HG02588 (cell line): ENCODE measurements at regions not wholly inside any gene's neighbourhood (a gene's known extent, or its start where the extent isn't known, plus 50 kb on each side); places are given as distances from the start of the nearest gene placed in this dataset.

Experiments
- ATAC-seq: cut with Tn5 transposase; IDR thresholded peaks from one replicate; pipeline ENCODE4 v1.9.1; 2021; ENCODE audit warnings: mild to moderate bottlenecking, moderate library complexity; ENCODE audit not compliant: unreplicated experiment

DNA sequence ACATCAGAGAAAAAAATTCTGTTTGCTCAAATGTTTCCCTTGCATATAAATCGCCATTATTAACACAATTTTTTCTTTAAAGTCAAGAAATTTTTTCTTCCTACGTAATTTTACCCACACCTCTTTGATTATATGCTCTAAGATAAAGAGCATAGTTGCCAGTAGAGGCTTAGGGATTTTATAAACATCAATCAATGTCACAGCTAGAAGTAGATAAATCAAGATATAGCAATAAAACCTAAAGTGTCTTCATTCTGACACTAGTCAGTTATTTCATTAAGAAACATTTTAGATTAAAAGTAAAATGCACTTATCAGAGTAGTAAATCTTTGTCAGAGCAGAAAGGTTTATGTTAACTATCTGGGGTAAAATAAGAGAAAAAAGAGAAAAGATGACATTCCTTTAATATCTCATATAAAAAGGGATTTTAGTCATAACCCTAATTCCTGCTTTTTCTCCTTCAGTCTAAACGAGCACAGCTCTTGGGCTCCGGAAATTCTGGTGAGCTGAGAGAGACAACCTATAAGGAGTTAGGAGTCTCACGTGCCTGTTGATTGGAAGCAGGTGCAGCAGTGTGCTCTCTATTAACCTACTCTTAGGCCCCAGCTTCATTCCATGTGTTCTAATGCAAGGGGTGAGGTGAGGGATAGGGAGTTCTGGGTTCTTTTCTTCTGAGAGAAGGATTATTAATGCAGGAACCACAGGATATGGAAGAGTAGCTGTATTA lies 172.4 kb upstream of the GULP1 start:
- ATAC-seq: no peak

DNA sequence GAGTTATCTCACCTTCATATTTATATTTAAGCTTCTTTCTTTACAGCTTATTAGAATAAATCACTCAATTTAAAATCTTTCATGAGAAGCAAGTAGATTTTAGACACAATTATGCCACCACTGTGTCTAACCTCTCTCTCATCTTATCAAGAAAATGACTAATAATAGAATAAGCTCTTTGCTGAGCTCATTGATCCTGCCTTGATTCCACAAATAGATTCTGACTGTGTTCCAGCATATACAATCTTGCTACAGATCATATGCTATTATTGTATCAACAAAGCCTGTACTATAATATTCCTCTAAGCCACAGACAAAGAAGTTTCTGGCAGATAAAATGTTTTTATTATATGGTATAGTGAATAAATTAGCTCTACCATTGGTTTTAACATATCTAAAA lies 168.7 kb upstream of the GULP1 start:
- no peak for ATAC-seq

DNA sequence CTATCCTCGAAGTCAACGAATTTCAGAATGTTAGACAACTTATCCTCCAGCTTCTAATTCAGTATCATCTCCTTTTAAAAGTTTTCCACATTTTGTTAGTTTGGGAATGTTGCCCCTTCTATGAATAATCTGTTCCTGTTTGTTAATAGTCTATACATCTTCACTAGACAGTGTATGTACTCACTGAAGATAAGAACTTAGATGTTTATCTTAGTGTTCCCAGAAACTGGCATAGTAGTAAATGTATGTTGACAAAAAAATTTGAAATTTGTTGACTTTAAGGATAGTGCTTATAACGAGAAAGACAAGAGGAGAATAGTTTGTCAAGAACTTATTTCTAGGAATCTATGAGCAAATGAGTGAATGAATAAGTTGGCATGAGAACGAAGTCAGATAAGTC lies 162.0 kb upstream of the GULP1 start:
- ATAC-seq: no peak

DNA sequence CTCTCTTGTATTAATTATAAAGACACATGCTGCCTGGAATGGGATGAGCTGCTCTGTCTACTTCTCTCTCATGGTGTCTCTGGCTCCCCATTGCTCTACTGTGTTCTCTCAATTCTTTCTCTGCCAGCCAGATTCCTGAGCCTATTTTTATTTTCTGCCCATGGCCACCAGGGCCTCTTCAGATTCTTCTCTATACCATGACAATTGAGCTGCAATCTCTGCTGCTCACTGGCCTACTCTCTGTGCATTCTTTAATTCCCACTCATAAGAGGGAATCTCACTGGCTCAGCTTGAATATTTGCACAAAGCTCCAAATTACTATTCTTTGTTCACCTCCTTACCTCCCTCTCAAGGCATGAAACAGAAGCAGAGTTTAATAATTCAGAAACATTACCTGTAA lies 161.4 kb upstream of the GULP1 start:
- ATAC-seq: no peak

DNA sequence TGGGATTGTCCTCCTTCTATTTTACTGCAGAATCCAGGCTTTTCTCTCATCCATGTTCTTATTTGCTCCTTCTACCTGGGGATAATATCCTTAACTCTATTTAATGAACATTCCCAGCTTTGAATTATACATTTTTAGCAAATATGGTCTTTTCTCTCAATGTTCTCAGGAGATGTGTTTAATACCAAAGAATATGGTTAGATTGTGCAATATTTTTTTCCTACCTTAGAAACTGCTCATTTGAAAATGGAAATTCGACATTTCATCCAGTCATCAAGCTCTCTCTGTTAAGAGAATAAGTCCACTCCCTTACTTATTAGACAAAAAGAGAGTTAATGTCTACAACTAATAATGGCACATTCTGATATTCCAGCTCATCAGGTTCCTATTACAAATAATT lies 160.4 kb upstream of the GULP1 start:
- ATAC-seq: no peak

DNA sequence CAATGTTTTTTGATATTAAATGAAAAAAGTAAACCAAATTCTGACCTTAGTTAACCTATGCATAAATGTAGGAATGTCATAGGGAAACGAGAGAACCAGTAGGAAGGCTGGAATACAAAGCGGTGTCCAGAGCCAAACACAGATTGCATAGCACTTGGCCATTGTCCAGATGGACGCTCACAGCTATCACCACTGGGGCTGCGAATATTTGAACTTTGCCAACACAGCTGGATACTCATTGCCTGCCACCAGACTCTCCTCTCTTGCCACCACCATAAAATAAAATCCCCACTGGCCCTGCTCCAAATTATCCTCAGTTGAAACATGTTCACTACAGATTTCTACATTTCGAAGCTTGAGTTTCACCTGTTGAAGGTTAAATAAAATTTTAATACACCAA lies 159.3 kb upstream of the GULP1 start:
- ATAC-seq: no peak

DNA sequence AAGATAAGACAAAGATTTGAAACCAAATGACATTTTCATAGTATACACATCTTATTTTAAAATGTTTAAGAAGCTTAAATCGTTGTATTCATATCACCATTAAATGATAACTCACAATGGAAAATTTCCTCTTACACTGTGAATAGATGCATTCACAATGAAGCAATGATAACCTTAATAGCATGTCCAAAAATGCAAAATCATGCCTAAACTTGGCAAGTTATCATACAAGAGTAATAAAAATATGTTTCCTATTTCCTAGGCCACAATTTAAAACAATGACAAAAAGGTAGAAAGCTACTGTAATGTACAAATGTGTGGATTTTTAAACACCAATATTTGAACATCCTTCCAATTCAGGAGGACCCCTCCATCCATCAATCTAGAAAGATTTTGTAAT lies 157.4 kb upstream of the GULP1 start:
- no peak for ATAC-seq

DNA sequence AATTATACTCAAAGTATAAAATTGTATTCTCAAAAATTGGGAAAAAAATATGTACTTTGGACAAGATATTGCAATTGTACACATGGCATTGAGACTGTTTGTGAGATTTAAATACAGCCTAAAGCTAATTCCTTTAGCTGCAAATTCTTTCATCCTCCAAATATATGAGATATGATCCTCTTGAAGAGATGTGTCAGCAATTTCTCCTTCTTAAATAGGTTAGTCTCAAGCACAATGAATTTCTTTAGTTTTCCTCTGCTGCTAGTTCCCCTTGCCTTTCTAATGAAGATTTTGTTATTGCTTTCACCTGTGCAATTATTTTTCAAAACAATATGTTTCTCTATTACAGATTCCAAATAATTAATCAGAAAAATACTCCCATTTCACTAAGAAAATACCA lies 153.4 kb upstream of the GULP1 start:
- no peak for ATAC-seq

DNA sequence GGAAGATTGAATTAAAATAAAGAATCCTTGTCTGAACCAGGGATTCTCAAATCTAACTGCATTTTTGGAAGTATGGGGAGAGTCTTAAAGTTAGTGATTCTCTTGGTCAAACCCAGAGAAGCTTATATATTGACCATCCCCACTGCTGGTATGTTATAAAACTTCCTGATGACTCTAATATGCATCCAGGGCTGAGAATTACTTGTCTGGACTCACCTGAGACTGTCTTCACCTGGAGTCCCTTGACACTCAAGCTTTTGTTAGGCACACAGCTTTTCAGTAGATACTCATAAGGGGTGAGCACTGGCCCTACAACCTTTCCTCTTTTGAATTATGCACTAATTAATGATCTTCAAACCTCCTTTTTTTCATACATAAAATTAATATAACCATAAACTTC lies 149.6 kb upstream of the GULP1 start:
- no peak for ATAC-seq

DNA sequence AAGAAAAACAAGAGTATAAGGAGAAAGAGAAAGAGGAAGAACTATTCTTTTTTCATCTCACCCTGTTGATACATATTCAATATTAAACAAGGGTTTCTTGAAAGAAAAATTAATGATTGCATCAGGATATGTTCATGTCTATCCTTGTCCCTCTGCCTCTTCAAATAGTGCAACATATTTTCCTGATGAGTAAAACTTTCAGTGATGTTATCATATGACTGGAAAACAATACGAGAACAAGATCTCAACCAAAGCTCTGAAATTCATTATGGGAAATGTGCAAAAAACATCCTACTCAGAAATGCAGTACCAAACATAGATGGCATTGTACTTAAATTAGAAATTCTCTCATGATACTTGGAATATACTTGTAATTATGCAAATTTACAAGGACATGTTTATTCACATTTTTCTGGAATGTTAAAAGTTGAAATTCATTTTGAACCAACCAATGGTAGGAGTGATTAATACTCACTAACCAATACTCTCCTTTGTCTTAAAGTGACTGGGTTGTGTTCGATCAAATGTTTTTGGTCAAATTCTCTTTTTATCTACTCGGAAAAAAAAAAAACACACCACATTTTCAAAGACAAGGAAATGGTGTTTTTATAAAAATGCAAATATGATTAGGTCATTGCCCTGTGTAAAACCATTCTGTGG lies 148.9 kb upstream of the GULP1 start:
- ATAC-seq: no peak

DNA sequence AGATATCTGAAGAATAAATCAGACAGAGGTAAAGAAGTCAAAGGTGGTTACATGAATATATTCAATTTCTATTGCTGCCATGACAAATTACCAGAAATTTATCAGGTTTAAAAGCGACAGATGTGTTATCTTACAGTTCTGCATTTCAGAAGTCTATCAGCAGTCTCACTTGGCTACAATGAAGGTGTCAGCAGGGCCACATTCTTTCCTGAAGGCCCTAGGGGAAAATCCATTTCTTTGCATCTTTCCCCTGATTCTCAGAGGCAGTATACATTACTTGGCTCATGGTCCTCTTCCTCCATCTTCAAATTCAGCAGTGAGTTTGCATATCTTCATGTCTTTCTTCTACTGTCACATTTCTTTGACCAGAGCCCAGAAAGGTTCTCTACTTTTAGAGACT lies 145.8 kb upstream of the GULP1 start:
- no peak for ATAC-seq

DNA sequence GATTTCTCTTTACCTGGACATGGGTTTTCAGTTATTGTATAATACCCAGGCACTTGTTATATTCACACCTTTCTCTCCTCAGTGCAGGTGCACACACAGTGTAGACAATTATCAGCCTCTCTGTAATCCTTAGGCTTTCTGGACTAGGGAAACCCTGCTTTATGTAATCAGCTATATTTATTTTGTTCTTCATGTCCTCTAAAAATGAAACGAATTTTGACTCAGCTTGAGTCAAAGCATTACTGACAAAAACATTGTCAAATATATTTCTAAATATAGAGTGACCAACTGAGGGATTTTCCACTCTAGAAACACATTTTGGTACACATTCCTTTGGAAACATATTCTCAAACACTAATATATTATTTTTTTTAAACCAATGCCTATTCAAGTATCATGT lies 144.8 kb upstream of the GULP1 start:
- ATAC-seq: no peak

DNA sequence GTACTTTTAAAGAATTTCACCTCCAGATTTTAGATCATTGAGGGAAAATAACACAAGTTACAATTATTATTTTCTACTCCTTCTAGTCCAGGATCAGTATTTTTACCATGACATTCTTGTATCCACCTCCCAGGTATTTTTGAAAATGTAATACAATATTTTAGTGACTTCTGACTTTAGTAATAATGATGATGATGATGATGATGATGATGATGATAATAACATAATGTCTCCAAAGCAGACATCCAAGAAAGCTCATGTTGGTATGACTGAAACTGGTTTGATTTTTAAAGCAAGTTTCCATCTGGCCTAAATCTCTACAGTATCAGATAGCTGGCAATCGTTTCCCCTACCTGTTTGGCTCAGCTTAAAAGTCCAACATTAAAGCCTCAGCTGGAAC lies 140.0 kb upstream of the GULP1 start:
- no peak for ATAC-seq

DNA sequence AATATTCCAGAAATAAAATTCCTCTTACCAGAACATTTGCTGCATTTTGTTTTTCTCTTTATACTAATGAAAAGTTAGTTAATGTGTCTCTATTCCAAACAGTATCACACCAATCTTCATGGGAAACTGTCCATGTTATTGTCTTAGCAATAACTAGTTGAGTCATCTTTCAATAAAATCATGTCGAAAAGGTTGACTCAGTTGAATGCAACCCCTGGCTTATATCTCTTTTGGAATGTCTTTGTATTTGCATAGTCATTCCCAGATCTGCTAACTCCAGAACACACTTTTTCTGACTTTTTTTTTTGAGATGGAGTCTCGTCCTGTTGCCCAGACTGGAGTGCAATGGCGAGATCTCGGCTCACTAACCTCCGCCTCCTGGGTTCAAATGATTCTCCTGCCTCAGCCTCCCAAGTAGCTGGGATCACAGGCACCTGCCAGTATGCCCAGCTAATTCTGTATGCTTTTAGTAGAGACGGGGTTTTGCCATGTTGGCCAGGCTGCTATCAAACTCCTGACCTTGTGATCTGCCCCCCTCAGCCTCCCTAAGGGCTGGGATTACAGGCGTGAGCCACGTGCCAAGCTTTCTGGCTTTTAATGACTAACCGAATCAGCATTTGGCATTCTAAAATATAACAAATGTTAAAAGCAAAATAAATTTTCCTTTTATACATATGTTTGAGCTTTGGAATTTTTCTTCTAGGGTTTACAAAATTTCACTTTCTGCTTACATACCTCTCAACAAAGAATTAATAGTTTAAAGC lies 133.2 kb upstream of the GULP1 start:
- no peak for ATAC-seq

DNA sequence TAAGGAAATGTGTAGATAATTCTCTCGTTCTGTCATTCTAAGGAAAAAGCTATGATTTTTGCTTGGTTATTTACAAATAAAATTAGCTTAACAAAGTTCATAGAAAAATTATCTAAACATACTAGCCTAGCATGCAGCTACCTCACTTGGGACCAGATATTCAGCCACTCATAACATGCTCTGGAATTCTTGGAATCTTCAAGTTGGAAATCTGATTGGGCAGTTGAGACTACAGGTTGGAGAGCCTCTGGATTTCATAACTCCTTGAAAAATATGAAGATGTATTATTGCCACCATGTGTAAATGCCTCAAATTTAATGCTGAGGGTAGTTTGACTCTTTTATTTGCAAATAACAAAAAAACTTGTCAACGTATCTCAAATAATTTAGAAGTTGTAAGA lies 132.2 kb upstream of the GULP1 start:
- no peak for ATAC-seq

DNA sequence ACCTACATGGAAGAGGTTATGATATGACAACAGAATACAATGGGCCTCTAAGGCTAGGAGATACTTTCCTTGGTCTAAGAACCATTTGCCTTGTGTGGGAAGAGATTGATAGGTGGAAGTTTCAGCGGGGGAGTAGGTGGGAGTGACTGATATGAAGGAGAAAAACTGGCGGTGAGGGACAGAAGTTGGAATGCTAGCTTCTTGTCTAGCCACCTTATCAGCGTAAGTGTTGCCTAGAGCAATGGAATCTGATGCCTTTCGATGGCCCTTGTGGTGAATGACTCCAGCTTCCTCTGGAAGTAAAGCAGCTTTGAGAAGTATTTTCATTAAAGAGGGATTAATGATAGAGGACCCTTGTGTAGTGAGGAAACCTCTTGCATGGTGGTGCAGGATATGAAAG lies 121.3 kb upstream of the GULP1 start:
- no peak for ATAC-seq

DNA sequence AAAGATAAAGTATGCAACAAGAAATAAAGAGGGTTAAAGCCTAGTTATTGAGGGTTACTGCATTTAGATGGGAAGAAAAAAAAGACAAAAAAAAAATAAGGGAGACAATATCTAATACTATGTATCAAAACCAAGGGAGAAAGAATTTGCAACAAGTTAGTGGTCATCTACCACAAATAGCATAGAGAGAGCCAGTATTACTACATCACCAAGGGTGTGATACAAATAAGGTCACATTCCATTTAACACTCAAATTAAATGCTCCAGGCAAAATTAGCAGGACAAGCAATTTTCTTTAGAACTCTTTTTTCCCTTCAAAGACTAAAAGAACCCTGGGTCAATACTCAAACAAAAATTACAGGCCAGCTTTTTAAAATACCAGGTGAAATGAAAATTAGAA lies 115.1 kb upstream of the GULP1 start:
- no peak for ATAC-seq

DNA sequence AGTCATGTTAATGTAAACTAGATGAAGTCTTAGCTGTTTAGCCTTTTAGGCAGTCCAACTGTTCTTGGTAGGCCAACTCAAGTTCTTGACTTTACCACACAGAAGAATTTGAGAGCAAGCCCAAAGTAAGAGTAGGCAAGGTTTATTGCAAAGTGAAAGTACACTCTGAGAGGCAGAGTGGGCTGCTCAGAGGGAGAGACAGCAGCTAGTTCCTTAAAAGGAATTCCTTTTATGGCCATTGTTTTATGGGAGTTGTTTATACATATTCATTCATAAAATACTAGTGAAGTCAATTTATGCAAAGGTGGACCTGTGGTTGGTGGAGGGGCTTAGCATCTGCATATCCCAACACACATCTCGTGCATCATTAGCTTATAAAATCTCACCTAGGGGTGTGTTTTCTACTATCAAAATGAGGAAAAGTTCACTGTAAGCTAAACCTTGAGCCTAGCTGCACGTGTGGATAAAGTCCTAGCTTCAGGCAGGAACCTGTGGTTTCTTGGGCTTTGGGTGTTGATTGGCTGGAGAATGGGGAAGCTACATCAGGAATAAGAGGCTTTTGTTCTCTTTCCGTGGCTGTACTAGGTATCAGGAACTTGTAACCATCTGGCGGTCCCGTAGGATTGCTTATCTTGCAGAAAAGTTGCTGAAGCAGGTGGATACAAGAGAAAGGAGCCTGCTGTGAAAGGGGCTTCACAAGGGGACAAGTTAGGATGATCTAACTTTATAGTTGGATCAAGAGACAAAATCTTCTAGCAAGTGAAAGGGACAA lies 110.4 kb upstream of the GULP1 start:
- ATAC-seq: no peak

DNA sequence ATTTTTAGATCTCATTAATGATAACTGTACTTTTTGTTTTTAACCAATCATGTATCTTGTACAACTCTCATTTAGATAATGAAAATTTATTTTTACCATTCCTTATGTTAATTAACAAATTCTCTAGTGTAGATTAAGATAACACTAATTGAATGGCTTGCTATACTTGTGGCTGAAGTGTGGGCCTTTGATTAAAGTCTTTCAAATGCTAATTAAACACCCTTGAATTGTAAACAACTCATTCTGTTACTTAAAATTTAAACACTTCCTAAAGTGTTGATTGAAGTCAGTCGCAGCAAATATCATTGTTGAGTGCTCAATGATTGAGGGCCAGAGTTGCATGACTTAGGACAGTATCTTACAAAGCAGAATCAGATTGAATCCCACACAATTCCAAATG lies 109.8 kb upstream of the GULP1 start:
- no peak for ATAC-seq

DNA sequence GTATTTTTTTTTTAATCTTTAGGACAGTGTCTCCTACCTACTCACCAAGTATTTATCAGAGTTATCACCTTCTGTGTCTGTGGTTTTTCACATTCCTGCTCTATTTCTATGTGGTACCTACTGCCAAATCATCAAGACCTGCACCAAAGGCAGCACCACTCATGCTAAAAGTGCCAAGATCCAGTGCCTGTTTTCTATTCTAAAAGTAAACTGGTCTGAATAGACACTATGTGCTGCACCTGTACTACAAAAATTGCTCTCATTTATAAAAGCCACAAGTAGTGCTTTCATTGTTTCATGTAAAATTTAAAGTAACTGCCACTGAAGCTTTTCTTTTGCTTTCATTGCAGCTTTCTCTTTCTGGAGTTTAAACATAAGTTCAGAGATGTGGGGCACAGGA lies 103.9 kb upstream of the GULP1 start:
- no peak for ATAC-seq

DNA sequence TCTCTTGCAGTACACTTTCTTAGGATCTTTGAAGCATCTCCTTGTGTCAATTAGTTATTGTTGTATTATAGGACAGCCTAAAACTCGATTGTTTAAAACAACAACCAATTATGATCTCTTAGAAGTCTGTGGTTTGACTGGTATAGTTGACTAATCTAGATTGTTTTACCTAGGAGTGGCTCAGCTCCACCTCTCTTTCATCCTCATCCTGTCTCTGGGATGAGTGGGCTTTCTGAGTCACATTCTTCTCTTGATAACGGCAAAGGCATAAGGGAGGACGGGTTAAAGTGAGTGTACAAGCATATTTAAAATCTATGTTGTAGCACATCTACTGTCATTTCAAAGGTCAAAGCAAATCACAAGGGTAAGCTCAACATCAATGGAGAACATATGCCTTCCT lies 102.3 kb upstream of the GULP1 start:
- no peak for ATAC-seq

DNA sequence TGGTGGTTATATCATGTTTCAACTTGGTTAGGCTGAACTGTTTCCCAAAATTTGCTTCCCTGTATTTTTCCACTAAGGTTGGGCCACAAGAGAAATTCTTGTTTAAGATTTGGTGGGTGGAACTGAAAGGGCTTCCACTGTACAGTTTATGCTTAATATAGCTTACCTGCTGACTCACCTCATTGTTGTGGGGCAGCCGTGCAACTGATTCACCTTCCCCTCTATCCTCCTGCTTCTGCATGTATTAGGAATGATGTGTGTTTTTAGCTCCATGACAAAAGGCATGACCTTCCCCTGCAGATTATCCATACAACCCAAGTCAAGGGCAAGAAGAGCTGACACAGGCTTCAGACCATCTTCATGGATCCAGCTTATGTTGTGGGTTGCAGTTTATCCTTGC lies 98.4 kb upstream of the GULP1 start:
- ATAC-seq: no peak
